ENCODE measurements at regions not wholly inside any gene's neighbourhood (a gene's known extent, or its start where the extent isn't known, plus 50 kb on each side); places are given as distances from the start of the nearest gene placed in this dataset.

DNA sequence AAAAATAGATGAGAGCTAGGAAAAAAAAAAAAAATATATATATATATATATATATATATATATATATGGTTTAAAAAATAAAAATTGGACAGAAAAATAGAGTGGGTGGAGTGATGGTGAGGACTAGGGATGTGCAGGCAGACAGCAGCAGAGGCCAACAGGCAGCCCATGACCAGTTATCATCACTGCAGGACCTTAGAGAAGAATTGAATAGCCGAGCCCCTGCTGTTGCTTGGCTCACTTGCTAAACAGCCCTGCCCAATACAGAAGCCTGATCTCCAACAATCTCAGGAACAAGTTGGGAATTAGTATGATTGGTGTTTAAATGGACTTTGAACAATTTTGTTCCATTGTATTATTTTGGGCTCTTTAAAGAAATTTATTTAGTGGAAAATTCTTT is 967.5 kb upstream of the PIK3C3 start:
- TF ChIP-seq LEF1 (IDR thresholded peaks at IDR 0.05; ENCODE audit: borderline replicate concordance) = no peak
- no peak for TF ChIP-seq SUZ12 (IDR thresholded peaks at IDR 0.05)
- TF ChIP-seq FOXM1 (IDR thresholded peaks at IDR 0.05; ENCODE audit: borderline replicate concordance) = no peak
- no peak for TF ChIP-seq TARDBP (IDR thresholded peaks at IDR 0.05)
- TF ChIP-seq ELF4 (IDR thresholded peaks at IDR 0.05) = no peak
- TF ChIP-seq BHLHE40 (IDR thresholded peaks at IDR 0.05; ENCODE audit: borderline replicate concordance) = no peak
- no peak for TF ChIP-seq FOXK2 (IDR thresholded peaks at IDR 0.05)
- no peak for TF ChIP-seq SP1 (IDR thresholded peaks at IDR 0.05)
- TF ChIP-seq ARNT (IDR thresholded peaks at IDR 0.05) = no peak
- no peak for TF ChIP-seq ZNF384 (IDR thresholded peaks at IDR 0.05)
- POLR2A ChIA-PET = no interaction called here
- no peak for DNase-seq (ENCODE audit: extremely low spot score)
- CTCF ChIA-PET = interaction anchor here (0.6 kb wide), 1 partner anchor 212 kb away, joined by 3 read pairs; no protein-coding TSS in a partner anchor

DNA sequence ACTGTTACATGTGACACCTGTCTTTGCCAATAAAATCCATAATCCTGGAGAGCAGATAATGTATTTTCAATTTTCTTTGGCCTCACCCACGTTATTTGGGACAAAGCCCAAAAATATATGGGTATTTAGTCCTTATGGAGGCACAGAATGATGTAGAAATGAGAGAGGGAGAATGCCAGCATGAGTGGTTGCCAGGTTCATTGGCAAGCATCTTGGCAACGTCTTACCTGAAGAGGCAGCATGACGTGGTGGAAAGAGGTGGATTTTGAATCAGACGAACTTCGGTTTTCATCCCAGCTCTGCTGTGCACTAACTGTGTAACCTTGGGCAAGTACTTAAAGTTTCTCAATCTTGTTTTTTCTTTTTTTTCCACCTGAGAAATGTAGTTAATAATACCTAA is 969.6 kb upstream of the PIK3C3 start:
- TF ChIP-seq BHLHE40 (IDR thresholded peaks at IDR 0.05; ENCODE audit: borderline replicate concordance) (no peak), PKNOX1 (IDR thresholded peaks at IDR 0.05) (no peak), ELF4 (IDR thresholded peaks at IDR 0.05) (no peak), CTBP1 (IDR thresholded peaks at IDR 0.05; ENCODE audit: borderline replicate concordance) (no peak), ARNT (IDR thresholded peaks at IDR 0.05) (no peak), NFRKB (IDR thresholded peaks at IDR 0.05) (no peak), SUZ12 (IDR thresholded peaks at IDR 0.05) (no peak), FOXA1 (IDR thresholded peaks at IDR 0.05) (no peak), FOXM1 (IDR thresholded peaks at IDR 0.05; ENCODE audit: borderline replicate concordance) (no peak), ZNF384 (IDR thresholded peaks at IDR 0.05) (no peak), HDGF (IDR thresholded peaks at IDR 0.05; ENCODE audit: borderline replicate concordance) (no peak), SP1 (IDR thresholded peaks at IDR 0.05) (no peak), L3MBTL2 (conservative IDR thresholded peaks at IDR 0.05) (no peak), FOXK2 (IDR thresholded peaks at IDR 0.05) (no peak), LEF1 (IDR thresholded peaks at IDR 0.05; ENCODE audit: borderline replicate concordance) (no peak), TARDBP (IDR thresholded peaks at IDR 0.05) (no peak)
- DNase-seq (ENCODE audit: extremely low spot score) = no peak
- ChIA-PET CTCF (no interaction called here), POLR2A (no interaction called here)

DNA sequence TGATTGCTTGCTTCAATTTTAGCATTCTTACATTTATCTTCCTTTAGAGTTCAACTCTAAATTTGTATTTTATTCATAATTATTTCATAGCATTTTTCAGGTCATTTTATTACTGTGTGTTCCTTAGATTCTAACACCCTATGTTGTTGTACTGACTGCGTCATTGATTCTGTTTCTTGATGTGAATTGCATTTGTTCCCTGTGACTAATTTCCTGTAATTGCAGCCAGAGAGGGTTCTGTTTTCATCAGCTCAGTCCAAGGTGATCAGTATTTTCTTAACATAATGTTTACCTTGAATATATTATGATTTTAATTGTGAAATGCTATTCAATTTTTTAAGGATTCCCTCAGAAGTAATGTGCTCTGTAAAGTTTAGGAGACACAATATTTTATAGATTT is 970.2 kb upstream of the PIK3C3 start:
- ChIA-PET POLR2A (no interaction called here), CTCF (no interaction called here)
- no peak for DNase-seq (ENCODE audit: extremely low spot score)
- TF ChIP-seq L3MBTL2 (conservative IDR thresholded peaks at IDR 0.05) (no peak), ZNF384 (IDR thresholded peaks at IDR 0.05) (no peak), FOXA1 (IDR thresholded peaks at IDR 0.05) (no peak), CTBP1 (IDR thresholded peaks at IDR 0.05; ENCODE audit: borderline replicate concordance) (no peak), HDGF (IDR thresholded peaks at IDR 0.05; ENCODE audit: borderline replicate concordance) (no peak), LEF1 (IDR thresholded peaks at IDR 0.05; ENCODE audit: borderline replicate concordance) (no peak), NFRKB (IDR thresholded peaks at IDR 0.05) (no peak), TARDBP (IDR thresholded peaks at IDR 0.05) (no peak), FOXK2 (IDR thresholded peaks at IDR 0.05) (no peak), SP1 (IDR thresholded peaks at IDR 0.05) (no peak), FOXM1 (IDR thresholded peaks at IDR 0.05; ENCODE audit: borderline replicate concordance) (no peak)

DNA sequence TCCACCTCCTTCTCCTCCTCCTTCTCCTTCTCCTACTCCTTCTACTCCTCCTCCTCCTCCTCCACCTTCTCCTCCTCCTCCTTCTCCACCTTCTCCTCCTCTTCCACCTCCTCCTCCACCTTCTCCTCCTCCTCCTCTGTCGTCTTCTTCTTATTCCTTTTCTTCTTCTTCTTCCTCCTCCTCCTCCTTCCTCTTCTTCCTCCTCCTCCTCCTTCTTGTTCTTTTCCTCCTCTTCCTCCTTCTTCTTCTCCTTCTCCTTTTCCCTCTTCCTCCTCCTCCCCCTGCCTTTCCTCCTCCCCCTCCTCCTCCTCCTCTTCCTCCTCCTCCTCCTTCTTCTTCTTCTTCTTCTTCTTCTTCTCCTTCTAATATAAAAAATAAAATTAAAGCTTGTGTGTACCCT is 971.2 kb upstream of the PIK3C3 start:
- ChIA-PET CTCF (no interaction called here), POLR2A (no interaction called here)
- DNase-seq (ENCODE audit: extremely low spot score) = no peak
- TF ChIP-seq BHLHE40 (IDR thresholded peaks at IDR 0.05; ENCODE audit: borderline replicate concordance) (no peak), NFRKB (IDR thresholded peaks at IDR 0.05) (no peak), FOXA1 (IDR thresholded peaks at IDR 0.05) (no peak)

DNA sequence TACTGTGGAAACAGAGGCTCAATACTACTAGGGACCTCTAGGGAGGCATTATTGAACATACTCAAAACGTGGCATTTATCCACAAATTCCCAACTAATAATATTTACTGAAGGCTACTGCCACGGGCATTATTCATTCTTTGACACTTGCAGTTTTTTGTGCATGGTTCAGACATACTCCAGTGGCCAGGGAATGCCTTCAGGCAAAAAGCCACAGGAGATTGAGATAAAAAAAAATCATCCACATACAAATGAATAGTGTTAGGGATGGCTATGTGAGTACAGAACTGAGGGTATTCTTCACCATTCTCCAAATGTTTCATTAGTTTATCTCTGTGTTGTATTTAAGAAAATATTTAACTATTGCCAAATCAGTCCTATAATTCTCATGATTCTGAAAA is 974.9 kb upstream of the PIK3C3 start:
- no peak for TF ChIP-seq TARDBP (IDR thresholded peaks at IDR 0.05)
- TF ChIP-seq ELF4 (IDR thresholded peaks at IDR 0.05) = no peak
- no peak for TF ChIP-seq LEF1 (IDR thresholded peaks at IDR 0.05; ENCODE audit: borderline replicate concordance)
- TF ChIP-seq FOXM1 (IDR thresholded peaks at IDR 0.05; ENCODE audit: borderline replicate concordance) = no peak
- no peak for TF ChIP-seq ZNF384 (IDR thresholded peaks at IDR 0.05)
- no peak for TF ChIP-seq FOXK2 (IDR thresholded peaks at IDR 0.05)
- no peak for TF ChIP-seq FOXA1 (IDR thresholded peaks at IDR 0.05)
- TF ChIP-seq SUZ12 (IDR thresholded peaks at IDR 0.05) = no peak
- TF ChIP-seq NFRKB (IDR thresholded peaks at IDR 0.05) = no peak
- TF ChIP-seq ARNT (IDR thresholded peaks at IDR 0.05) = no peak
- no peak for TF ChIP-seq HDGF (IDR thresholded peaks at IDR 0.05; ENCODE audit: borderline replicate concordance)
- no peak for TF ChIP-seq CTBP1 (IDR thresholded peaks at IDR 0.05; ENCODE audit: borderline replicate concordance)
- no peak for TF ChIP-seq SP1 (IDR thresholded peaks at IDR 0.05)
- no peak for TF ChIP-seq L3MBTL2 (conservative IDR thresholded peaks at IDR 0.05)
- TF ChIP-seq BHLHE40 (IDR thresholded peaks at IDR 0.05; ENCODE audit: borderline replicate concordance) = no peak
- TF ChIP-seq PKNOX1 (IDR thresholded peaks at IDR 0.05) = no peak
- no peak for DNase-seq (ENCODE audit: extremely low spot score)
- CTCF ChIA-PET = no interaction called here
- POLR2A ChIA-PET = no interaction called here

- DNase-seq (ENCODE audit: extremely low spot score) = no peak
- no peak for TF ChIP-seq SUZ12 (IDR thresholded peaks at IDR 0.05)
- no peak for TF ChIP-seq L3MBTL2 (conservative IDR thresholded peaks at IDR 0.05)
- no peak for TF ChIP-seq BHLHE40 (IDR thresholded peaks at IDR 0.05; ENCODE audit: borderline replicate concordance)
- TF ChIP-seq FOXK2 (IDR thresholded peaks at IDR 0.05) = no peak
- no peak for TF ChIP-seq PKNOX1 (IDR thresholded peaks at IDR 0.05)
- no peak for TF ChIP-seq FOXM1 (IDR thresholded peaks at IDR 0.05; ENCODE audit: borderline replicate concordance)
- no peak for TF ChIP-seq NFRKB (IDR thresholded peaks at IDR 0.05)
- no peak for TF ChIP-seq FOXA1 (IDR thresholded peaks at IDR 0.05)
- no peak for TF ChIP-seq CTBP1 (IDR thresholded peaks at IDR 0.05; ENCODE audit: borderline replicate concordance)
- no peak for TF ChIP-seq LEF1 (IDR thresholded peaks at IDR 0.05; ENCODE audit: borderline replicate concordance)
- TF ChIP-seq SP1 (IDR thresholded peaks at IDR 0.05) = no peak
- TF ChIP-seq TARDBP (IDR thresholded peaks at IDR 0.05) = no peak
- no peak for TF ChIP-seq HDGF (IDR thresholded peaks at IDR 0.05; ENCODE audit: borderline replicate concordance)
- no peak for TF ChIP-seq ELF4 (IDR thresholded peaks at IDR 0.05)
- no peak for TF ChIP-seq ARNT (IDR thresholded peaks at IDR 0.05)
- no peak for TF ChIP-seq ZNF384 (IDR thresholded peaks at IDR 0.05)
- POLR2A ChIA-PET = no interaction called here
- CTCF ChIA-PET = no interaction called here
Measured at GRCh38 chr18:40976050-40976449, 979.0 kb upstream of the PIK3C3 start.

Measured in HEK293T (cell line).